Activated CD8-positive, alpha-beta memory T cell treated with anti-CD3 and anti-CD28 coated beads for 36 hours (primary cell): ENCODE measurements at regions not wholly inside any gene's neighbourhood (a gene's known extent, or its start where the extent isn't known, plus 50 kb on each side); places are given as distances from the start of the nearest gene placed in this dataset.

ENCODE experiments used
- CTCF ChIA-PET: fragments of 350-600 bp; sonication (Branson Sonifier 250); formaldehyde crosslinking; loops from one replicate; lab custom pipeline; 2021; ENCODE audit warnings: antibody characterized with exemption; lab: Charles Lee
- POLR2A ChIA-PET: fragments of 350-600 bp; sonication (Branson Sonifier 250); formaldehyde crosslinking; loops from one replicate; lab custom pipeline; 2021; ENCODE audit warnings: antibody characterized with exemption; lab: Charles Lee

DNA sequence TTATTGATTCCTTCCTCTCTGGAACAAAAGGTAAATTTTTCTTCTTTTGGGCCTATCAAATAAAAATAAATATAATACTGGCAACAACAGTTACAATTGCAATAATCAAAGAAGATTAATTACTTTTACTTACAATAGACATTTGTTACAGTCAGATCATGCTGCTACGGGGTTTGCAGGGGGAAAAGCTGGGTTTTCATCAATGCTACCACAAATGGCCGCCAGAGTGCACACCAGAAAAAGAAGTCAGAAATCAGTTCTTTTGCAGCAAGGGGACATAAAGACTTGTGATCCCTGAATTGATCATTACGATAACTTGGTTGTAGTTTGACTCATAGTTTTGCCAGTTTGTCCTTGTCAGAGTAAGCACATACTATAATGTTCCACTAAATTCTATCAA is 714.5 kb upstream of the EYS start:
- ChIA-PET POLR2A (no interaction called here), CTCF (no interaction called here)

DNA sequence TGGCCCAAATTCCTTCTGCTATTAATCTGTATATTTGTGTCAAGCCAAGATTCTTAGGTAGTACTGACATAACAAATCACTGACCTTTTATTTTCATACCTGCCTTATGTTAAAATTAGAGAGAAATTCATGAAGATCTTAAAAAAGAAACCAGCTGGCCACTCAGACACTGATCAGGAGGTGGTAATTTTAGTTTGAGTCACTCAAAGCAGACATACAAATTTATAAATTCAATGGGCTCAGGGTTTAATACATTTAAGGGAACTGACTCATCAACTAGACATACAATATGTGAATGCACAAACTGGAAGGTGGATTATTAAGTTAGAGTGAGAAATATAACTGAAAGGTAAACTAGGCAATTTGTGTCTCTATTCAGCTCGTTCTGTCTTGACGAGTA is 711.9 kb upstream of the EYS start:
- CTCF ChIA-PET, result no interaction called here
- POLR2A ChIA-PET, result no interaction called here

DNA sequence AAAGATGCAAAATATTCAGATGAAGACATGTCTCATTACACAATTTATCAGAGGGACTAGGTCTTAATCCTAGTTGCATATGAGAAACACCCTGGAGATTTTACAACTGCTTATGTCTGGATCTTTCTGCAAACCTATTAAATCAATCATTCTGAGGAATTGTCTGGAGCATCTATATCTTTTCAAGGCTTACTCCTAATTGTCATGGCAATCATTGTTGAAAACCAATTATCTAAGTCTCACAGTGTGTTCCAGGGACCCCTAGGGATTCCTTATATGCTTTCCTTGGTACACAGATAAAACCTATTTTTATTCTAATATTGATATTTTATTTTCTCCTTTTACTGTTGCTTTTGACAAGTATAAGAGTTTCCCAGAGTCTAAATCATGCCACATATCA is 696.9 kb upstream of the EYS start:
- CTCF ChIA-PET, result no interaction called here

DNA sequence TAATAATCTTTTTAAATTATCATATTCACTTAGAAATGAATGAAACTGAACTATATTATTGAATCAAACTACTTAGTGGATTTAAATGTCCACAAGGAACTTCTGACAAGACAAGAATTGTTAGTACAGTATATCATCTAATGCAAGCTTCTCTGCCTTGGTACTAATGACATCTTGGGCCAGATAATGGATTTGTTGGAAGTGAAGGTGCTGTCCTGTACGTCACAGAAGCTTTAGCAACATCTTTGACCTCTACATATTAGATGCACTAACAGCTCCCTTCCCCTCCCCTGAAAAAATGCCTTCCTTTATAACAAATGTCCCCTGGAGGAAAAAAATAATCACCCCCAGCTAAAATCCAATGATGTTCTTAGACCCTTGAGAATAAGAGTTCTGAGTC is 695.8 kb upstream of the EYS start:
- CTCF ChIA-PET, result no interaction called here
- POLR2A ChIA-PET, result no interaction called here

More for the DNA sequence above, 696.9 kb upstream of the EYS start:
- POLR2A ChIA-PET, result no interaction called here

DNA sequence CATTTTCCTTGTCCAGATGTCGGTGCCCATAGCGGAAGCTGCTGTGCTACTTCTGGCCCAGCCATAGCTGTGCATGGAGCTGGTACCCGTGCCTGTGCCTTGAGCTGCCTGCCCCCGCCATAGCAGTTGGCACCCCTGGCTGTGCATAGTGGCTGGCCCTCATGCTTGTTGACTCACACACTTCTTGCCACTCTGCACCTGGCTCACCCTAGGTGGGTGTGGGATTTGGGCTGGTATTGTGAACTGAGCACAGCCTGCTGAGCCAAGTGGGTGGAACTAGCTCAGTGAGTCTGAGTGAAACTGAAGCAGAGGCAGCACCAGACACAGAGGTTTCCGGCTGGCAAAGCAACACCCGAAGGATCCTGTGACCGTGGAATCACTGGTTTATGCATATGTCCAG is 689.5 kb upstream of the EYS start:
- ChIA-PET POLR2A (no interaction called here), CTCF (no interaction called here)

DNA sequence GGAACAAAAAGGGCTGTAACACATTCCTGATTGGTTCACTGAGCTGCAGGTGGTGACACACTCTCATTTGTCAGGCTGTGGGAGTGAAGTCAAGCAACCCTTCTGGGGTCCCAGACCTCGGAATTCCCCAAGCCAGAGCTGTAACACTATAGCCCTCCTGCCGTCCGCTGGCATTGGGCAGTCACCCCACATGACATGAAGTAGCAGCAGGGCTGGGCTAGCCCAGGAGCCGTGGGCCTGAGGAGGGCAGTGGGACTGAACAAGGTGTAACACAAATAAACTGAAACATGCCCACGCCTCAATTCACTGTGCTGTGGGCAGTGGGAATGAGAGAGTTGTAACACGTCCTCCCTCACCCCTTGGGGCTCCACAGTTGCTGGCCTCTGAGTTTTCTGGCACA is 689.1 kb upstream of the EYS start:
- CTCF ChIA-PET, result no interaction called here
- POLR2A ChIA-PET, result no interaction called here

DNA sequence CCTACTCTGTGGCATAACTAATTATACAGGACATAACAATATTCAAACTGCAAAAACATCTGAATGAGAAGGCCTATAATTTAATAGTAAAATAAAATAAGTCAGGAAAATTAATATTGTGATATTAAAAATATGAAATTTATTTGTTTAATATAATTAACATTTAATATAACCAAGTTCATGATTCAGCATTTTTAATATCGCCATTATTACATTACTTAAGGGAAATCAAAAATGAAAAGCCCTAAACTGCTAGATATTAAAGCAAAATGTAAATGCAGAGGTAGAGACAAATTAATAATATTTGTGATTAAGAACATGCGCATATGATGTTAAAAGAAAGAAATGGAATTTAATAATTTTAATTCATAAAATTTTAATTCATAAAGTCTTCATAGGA is 683.4 kb upstream of the EYS start:
- POLR2A ChIA-PET, result no interaction called here
- CTCF ChIA-PET, result no interaction called here

DNA sequence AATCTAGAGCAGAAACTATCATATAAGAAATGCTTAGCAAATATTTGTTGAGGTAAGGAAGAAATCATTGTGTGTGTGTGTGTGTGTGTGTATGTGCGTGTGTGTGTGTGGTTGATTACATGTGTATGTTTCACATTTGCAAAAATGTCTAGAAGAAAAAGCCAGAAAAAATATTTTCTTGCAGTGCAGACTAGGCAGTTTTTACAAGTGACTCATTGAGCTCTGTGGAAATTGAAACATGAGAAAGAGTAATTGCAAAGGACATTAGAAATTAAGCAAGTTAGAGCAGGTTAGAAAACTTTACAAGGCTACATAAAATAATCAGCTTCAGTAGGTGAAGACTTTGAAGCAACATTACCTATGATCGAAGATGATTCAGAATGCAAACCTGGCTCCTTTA is 669.0 kb upstream of the EYS start:
- ChIA-PET CTCF (no interaction called here), POLR2A (no interaction called here)

DNA sequence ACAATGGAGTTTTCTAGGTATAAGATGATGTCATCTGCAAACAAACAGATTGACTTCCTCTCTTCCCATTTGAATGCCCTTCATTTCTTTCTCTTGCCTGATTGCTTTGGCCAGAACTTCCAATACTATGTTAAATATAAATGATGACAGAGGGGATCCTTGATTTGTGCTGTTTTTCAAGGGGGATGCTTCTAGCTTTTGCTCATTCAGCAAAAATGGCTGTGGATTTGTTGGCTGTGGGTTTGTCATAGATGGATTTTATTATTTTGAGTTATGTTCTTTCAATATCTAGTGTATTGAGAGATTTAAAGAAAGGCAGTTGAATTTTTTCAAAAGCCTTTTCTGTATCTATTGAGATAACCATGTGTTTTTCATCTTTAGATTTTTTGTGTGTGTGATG is 662.4 kb upstream of the EYS start:
- CTCF ChIA-PET, result no interaction called here

DNA sequence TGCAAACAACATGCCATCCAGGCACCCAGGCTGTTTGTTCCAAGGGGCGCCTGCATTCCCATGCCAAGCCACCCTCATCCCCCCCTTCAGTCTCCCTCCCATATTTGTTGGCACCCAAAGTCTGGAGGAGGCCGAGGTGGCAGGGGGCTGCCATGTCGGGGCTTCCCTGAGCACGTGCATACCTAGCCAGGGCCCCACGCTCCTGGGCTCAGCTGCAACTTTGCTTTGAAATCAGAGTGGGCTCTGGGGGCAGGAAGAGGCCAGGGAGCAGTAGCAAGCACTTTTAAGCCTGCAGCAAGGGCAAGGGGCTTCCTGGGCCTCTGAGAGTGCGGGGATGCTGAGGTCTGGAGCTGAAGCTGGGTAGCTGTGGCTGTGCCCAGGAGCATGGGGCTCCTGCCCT is 655.9 kb upstream of the EYS start:
- ChIA-PET POLR2A (no interaction called here), CTCF (no interaction called here)

More for the DNA sequence above, 662.4 kb upstream of the EYS start:
- POLR2A ChIA-PET, result no interaction called here

DNA sequence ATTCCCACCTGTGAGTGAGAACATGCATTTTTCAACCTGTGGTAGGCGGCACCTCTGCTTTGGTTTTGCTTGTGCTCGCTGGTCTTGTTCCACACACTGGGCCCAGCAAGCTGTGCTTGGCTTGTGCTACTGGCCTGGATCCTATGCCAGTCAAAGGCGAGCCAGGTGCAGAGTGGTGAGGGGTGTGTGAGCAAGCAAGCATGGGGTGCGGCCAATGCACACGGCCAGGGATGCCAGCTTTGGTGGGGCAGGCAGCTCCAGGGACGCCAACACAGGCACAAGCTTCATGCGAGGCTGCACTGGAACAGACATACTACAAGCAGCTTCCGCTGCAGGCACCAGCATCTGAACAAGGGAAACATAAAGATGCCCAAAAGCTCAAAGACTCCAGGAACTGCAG is 654.9 kb upstream of the EYS start:
- POLR2A ChIA-PET, result no interaction called here
- CTCF ChIA-PET, result no interaction called here

DNA sequence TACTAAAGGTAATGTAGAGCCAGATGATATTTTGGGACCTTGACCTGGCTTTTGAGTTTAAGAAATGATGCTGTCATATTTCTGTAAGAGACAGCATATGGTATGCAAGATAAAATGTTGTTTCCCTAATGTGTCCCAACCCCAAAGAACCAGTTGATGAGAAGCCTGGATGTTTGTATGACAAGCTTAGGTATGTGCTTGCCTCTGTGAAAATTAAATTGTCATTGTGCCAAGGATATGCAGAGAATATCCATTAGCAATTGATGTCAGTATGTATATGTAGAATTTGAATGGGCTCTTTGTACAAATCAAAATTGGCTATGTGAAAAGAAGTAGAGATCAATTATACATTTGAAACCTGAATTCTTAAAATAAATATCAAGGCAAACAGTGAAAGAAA is 650.8 kb upstream of the EYS start:
- CTCF ChIA-PET, result no interaction called here
- POLR2A ChIA-PET, result no interaction called here

DNA sequence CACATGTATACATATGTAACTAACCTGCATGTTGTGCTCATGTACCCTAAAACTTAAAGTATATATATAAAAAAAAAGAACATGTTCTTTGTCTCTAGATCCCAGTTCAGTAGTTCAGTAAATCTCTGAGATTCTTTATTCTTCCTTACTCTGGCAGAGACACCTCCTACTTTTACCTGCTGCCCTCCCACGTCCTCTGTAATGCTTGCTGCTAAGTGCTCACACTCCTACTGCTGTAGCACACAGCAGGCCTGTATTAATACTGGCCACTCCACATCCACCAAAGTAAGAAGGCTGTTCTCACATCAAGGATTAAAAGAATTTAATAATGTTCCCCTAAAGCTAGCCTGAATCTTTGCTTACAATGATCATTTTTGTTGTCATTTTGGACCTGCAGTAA is 648.4 kb upstream of the EYS start:
- ChIA-PET POLR2A (no interaction called here), CTCF (no interaction called here)

DNA sequence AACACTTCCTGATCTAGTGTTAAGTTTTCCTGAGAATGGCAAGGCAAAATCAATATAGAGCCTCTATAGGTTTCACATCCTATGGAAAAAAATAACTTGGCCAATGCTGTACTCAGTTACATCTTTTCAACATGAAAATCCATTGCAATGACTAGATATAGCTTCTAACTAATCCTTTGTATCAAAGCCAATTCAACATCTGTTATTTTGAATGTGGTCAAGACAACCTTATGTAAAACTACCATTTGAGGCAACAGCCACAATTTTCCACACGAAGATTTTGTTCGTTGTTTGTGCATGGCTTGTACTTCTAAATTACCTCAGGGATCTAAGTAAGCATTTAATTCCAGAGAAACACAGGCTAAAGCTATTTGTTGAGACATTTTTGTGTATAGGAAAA is 637.8 kb upstream of the EYS start:
- ChIA-PET CTCF (no interaction called here), POLR2A (no interaction called here)

DNA sequence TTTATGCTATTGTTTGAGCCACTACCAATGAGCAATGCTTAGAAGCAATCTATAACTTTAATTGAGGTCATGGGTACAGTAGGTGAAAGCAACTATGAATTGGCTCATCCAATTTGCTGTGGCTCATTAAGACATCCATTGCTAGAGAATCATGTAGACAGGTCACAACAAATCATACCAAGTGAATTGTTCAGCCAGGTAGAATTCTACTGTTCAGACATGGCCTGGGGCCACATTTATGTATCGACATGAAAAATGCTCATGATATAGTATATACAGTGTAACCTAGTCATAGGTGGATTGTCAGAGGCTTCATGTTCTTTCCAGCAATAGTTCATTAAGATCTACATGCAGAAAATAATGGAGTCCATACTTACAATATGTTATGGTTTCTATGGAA is 633.7 kb upstream of the EYS start:
- ChIA-PET POLR2A (no interaction called here), CTCF (no interaction called here)

DNA sequence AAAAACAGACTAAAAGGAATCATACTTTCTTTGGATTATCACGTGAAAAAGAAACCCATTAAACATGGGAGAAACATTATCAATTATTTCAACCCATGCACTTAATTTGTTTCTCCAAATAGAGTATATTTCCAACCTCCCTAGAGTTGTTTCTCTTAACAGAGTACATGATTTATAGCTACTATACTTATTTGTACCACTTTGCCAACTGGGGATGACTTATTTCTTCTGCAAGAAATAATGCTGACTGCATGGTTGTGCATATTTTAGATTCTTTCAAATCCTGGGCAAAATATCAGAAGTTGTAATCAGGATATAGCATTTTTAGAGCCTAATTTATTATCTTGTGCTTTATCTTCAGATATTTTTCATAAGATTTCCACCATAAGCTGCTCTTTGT is 629.1 kb upstream of the EYS start:
- POLR2A ChIA-PET, result no interaction called here
- CTCF ChIA-PET, result no interaction called here

DNA sequence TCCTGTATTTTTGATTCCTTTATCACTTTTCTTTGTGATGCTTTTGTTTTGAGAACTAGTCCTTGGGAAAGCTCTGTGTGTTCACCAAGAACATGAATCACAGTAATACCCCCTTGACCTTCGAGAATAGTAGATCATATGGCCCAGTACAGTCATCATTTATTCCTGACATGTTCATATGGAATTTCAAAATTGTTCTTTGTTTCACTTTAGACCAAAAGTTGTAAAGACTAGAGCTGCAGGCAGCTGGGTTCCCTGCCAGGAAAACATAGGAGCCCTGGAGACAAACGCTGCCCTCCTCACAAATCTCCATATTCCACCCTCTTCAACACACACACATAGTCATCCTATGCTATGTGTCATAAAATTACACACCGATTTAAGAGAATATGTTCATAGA is 621.2 kb upstream of the EYS start:
- CTCF ChIA-PET, result no interaction called here

DNA sequence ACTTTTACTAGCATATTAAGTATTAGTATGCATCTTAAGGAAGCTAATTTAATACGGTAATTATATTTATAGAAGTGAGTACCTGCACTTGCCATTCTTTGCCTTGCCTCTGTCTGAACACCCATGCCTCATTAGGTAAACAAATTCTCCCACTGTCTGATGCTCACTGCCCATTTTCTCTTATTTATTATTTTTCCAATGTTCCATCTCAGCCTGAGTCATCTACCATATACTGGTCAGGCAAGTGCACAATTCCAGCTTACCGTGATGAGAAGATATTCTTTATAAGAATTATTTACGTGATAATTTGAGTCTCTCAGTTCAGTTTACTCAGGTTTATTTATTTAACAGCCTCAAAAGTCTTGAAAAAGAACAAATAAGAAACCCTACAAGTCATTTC is 619.2 kb upstream of the EYS start:
- ChIA-PET POLR2A (no interaction called here), CTCF (no interaction called here)

More for the DNA sequence above, 621.2 kb upstream of the EYS start:
- POLR2A ChIA-PET, result no interaction called here

DNA sequence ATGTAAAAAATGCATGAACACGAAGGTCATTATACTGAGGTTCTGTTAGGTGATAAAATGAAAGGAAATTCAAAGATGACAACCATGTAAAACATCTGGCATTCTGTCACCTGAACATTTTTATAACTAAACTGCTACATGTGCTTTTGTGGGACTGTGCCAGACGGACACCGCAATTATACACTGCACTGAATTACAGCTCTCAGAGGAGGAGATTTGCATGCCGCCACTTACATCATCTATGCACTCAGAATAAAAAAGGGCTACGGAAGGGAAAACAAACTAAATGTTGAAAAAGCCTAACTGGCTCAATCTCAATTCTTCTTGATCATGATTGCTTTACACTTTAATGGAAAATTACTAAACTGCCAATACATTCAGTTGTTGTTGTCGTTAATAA is 614.0 kb upstream of the EYS start:
- POLR2A ChIA-PET, result no interaction called here
- CTCF ChIA-PET, result no interaction called here

DNA sequence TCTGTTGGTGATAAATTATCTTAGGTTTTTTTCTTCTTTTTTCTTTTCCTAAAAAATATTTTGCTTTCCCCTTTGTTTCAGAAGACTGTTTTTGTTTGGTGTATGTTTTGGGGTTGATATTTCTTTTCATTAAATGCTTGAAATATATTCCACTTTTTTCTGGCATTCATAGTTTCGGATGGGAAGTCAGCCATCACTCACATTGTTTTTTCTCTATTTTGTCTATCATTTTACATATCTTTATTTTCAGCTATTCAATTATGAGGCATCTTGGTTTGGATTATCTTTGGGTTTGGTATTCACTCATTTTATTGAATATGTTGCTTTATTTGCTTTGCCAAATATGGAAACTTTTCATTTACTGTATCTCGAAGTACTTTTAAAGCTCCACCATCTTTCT is 600.5 kb upstream of the EYS start:
- CTCF ChIA-PET, result no interaction called here
- POLR2A ChIA-PET, result no interaction called here

DNA sequence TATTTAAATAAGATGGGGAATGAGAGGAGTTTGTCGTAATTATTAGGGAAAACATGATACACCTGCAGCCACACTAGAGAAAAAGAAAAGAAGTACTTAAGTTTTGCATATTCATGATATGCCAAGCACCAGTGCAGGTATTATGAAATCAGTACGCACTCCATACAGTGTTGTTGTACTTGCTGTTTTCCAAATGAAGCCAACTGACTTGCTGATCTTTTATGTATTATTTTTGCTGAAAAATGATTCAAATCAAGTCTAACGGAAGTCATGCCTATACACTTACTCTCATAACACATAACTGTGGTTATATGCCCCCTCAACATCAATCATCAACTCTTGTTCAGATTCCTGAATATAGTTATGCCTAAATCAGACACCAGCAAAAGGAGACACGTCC is 584.9 kb upstream of the EYS start:
- ChIA-PET CTCF (no interaction called here), POLR2A (no interaction called here)

DNA sequence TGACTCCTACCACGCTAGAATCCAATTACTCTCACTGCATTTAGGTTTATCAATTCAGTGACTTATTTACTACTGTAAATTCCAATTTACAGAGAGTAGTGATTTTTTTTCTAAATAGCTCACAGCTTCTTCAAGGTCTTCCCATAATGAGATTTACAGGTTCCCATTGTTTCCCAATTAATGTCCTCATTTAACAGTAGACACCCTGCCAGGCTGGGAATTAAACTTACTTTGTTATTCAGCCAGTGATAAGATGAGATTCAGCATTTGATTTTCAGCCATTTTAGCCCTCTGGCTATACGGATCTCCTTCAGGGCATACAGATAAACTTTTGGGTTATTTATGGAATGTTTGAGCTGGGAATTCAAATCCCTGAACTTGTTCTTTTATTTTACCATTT is 582.9 kb upstream of the EYS start:
- ChIA-PET POLR2A (no interaction called here), CTCF (no interaction called here)

DNA sequence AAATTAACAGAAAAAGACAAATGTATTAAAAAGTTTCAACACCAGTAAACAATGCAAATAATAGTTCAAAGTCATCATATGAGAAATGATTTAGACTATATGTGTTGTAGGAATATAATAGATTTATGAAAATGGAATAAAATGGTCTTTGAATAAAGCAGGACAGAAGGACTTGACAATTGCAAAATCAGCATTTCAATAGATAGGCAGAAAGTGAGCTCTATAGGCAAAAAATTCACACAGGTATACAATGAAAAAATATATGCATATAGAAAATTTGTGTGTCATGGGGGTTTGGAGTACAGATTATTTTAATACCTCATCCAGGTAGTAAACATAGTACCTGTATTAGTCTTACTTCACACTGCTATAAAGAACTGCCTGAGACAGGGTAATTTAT is 571.1 kb upstream of the EYS start:
- ChIA-PET POLR2A (no interaction called here), CTCF (no interaction called here)
